Trophoblast cell (in vitro differentiated cells and primary cell): ENCODE measurements at regions not wholly inside any gene's neighbourhood (a gene's known extent, or its start where the extent isn't known, plus 50 kb on each side); places are given as distances from the start of the nearest gene placed in this dataset.

Experiments used
- DNase-seq, 2 donors: peaks; one replicate each; pipeline ENCODE4 v3.0.0-alpha.2; 2016
- H2AFZ ChIP-seq: 2 replicates; pipeline ENCODE4 v1.6.1; 2013; ENCODE audit warnings: low read length, moderate library complexity, mild to moderate bottlenecking; ENCODE audit not compliant: insufficient read depth, poor library complexity
- H2AK5ac ChIP-seq: 2 replicates; pipeline ENCODE4 v1.6.1; 2013; ENCODE audit warnings: mild to moderate bottlenecking, low read length
- H2BK120ac ChIP-seq: 2 replicates; pipeline ENCODE4 v1.6.1; 2013; ENCODE audit warnings: low read length, mild to moderate bottlenecking, moderate library complexity; ENCODE audit not compliant: insufficient read depth, poor library complexity
- H2BK12ac ChIP-seq: 2 replicates; pipeline ENCODE4 v1.6.1; 2013; ENCODE audit warnings: mild to moderate bottlenecking, low read length, moderate library complexity
- H2BK5ac ChIP-seq: 2 replicates; pipeline ENCODE4 v1.6.1; 2013; ENCODE audit warnings: low read length, low read depth, moderate library complexity, mild to moderate bottlenecking; ENCODE audit not compliant: poor library complexity
- H3K14ac ChIP-seq: 2 replicates; pipeline ENCODE4 v1.6.1; 2013; ENCODE audit warnings: mild to moderate bottlenecking, low read length
- H3K18ac ChIP-seq: 2 replicates; pipeline ENCODE4 v1.6.1; 2013; ENCODE audit warnings: mild to moderate bottlenecking, low read length
- H3K23ac ChIP-seq: 2 replicates; pipeline ENCODE4 v1.6.1; 2013; ENCODE audit warnings: low read length
- H3K27ac ChIP-seq: 2 replicates; pipeline ENCODE4 v1.5.1; 2013; ENCODE audit warnings: low read depth, mild to moderate bottlenecking, inconsistent platforms, low read length, moderate library complexity
- H3K27me3 ChIP-seq: 2 replicates; pipeline ENCODE4 v1.6.1; 2013; ENCODE audit warnings: inconsistent platforms, mild to moderate bottlenecking, low read length, moderate library complexity; ENCODE audit not compliant: insufficient read depth
- H3K36me3 ChIP-seq, 2 experiments: 1 replicate in 1 of 2; 2 replicates in 1 of 2; pipeline ENCODE4 v1.6.1; 2013; ENCODE audit warnings: low read length in 2 of 2, mild to moderate bottlenecking in 2 of 2, moderate library complexity in 1 of 2; ENCODE audit not compliant: insufficient read depth in 2 of 2, control insufficient read depth in 1 of 2
- H3K4ac ChIP-seq: 2 replicates; pipeline ENCODE4 v1.6.1; 2013; ENCODE audit warnings: low read depth, mild to moderate bottlenecking, low read length, moderate library complexity
- H3K4me1 ChIP-seq, 2 experiments: 1 replicate in 1 of 2; 2 replicates in 1 of 2; pipeline ENCODE4 v1.6.1; 2013; ENCODE audit warnings: low read length in 2 of 2, mild to moderate bottlenecking in 2 of 2, moderate library complexity in 1 of 2; ENCODE audit not compliant: insufficient read depth in 2 of 2, control insufficient read depth in 1 of 2
- H3K4me2 ChIP-seq: 2 replicates; pipeline ENCODE4 v1.6.1; 2013; ENCODE audit warnings: inconsistent platforms, mild to moderate bottlenecking, low read length, moderate library complexity
- H3K4me3 ChIP-seq: 2 replicates; pipeline ENCODE4 v1.5.1; 2013; ENCODE audit warnings: mild to moderate bottlenecking, low read depth, low read length, inconsistent platforms
- H3K79me1 ChIP-seq: one replicate; pipeline ENCODE4 v1.6.1; 2013; ENCODE audit warnings: low read length
- H3K79me2 ChIP-seq: 2 replicates; pipeline ENCODE4 v1.6.1; 2013; ENCODE audit warnings: low read length, mild to moderate bottlenecking; ENCODE audit not compliant: control insufficient read depth, insufficient read depth, poor library complexity
- H3K9ac ChIP-seq: 2 replicates; pipeline ENCODE4 v1.6.1; 2013; ENCODE audit warnings: mild to moderate bottlenecking, low read length
- H3K9me3 ChIP-seq: 2 replicates; pipeline ENCODE4 v1.6.1; 2013; ENCODE audit warnings: low read depth, mild to moderate bottlenecking, control low read depth, inconsistent platforms, low read length; ENCODE audit not compliant: insufficient read depth
- H4K12ac ChIP-seq: 2 replicates; pipeline ENCODE4 v1.6.1; 2013; ENCODE audit warnings: low read depth, mild to moderate bottlenecking, low read length, moderate library complexity
- H4K8ac ChIP-seq: 2 replicates; pipeline ENCODE4 v1.6.1; 2013; ENCODE audit warnings: low read depth, mild to moderate bottlenecking, low read length, moderate library complexity
- H4K91ac ChIP-seq: one replicate; pipeline ENCODE4 v1.6.1; 2013; ENCODE audit warnings: low read depth, mild to moderate bottlenecking, low read length, moderate library complexity
- WGBS: extraction: QIAGEN DNeasy Blood & Tissue Kit; methylation state at CpG from one replicate; pipeline ENCODE4 v1.1.7; 2013; ENCODE audit warnings: missing lambda C conversion rate; ENCODE audit not compliant: insufficient read length, insufficient coverage; ENCODE audit errors: extremely low coverage; 5-methylcytosine and 5-hydroxymethylcytosine counted together

- Histone ChIP-seq H4K91ac (no peak overlapping the region), H2BK12ac (no peak overlapping the region), H4K12ac (no peak overlapping the region), H3K4me2 (no peak overlapping the region), H3K27ac (no peak overlapping the region), H2BK120ac (no peak overlapping the region), H3K79me1 (no peaks in the 10 kb centered on the region), H3K9ac (no peak overlapping the region), H2AFZ (no peak overlapping the region), H3K27me3 (no peaks in the 10 kb centered on the region), H2AK5ac (no peak overlapping the region), H2BK5ac (no peak overlapping the region), H4K8ac (no peak overlapping the region), H3K4ac (no peak overlapping the region), H3K23ac (no peak overlapping the region), H3K9me3 (no peaks in the 10 kb centered on the region), H3K18ac (no peak overlapping the region), H3K79me2 (no peaks in the 10 kb centered on the region), H3K36me3 (no peaks in the 10 kb centered on the region), H3K4me1 (no peaks in the 10 kb centered on the region), H3K4me3 (no peak overlapping the region), H3K14ac (no peak overlapping the region)
- peak; percentile 59 to 62 for DNase-seq
- 100% methylated on average over 3 of the region's 3 CpGs for WGBS
Measured at GRCh38 chr1:214990619-214991018, 91.9 kb upstream of the KCNK2 start.

DNA sequence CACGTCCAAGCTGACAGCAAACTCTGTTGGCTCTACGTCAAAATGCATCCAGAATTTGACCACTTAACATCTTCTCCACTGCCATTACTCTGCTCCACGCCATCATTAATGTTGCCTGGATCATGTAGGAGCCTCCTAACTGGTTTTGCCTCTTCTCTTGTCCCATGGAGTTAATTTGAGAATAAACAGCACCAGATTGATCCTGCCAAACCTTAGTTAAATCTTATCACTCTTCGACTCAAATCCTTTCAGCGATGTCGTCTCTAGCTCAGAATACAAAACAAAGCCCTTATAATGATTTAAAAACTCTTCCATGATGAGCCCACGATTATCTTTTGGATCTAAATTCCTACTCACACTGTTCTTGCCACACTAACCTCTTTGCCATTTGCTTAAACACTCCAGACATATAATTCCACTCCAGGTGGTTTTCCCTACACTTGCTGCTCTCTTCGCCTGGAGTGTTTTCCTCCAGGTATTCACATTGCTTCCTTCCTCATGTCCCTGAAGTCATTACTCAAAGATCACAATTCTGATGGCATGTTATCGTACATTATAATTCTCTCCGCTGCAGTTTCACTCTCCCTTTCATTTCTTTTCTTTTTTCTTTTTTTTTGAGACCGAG, 90.7 kb upstream of the KCNK2 start:
- Histone ChIP-seq H2AK5ac (no peak overlapping the region), H3K4me3 (no peak overlapping the region), H2BK12ac (no peak overlapping the region), H3K79me1 (no peaks in the 10 kb centered on the region), H3K18ac (no peak overlapping the region), H2AFZ (no peak overlapping the region), H3K9ac (no peak overlapping the region), H4K12ac (no peak overlapping the region), H3K36me3 (no peaks in the 10 kb centered on the region), H3K14ac (no peak overlapping the region), H4K91ac (no peak overlapping the region), H4K8ac (no peak overlapping the region), H2BK5ac (no peak overlapping the region), H3K4me1 (no peaks in the 10 kb centered on the region), H3K23ac (no peak overlapping the region), H3K27ac (no peak overlapping the region), H3K4me2 (no peak overlapping the region), H2BK120ac (no peak overlapping the region), H3K4ac (no peak overlapping the region), H3K9me3 (no peaks in the 10 kb centered on the region), H3K79me2 (no peaks in the 10 kb centered on the region), H3K27me3 (no peaks in the 10 kb centered on the region)
- peak; percentile 52 to 83 for DNase-seq
- no CpG with 5 or more reads among the region's 11 CpGs for WGBS

GRCh38 chr1:214993419-214993818, 89.1 kb upstream of the KCNK2 start:
- Histone ChIP-seq H2BK120ac (no peak overlapping the region), H3K18ac (no peak overlapping the region)
- DNase-seq, result no peak

GRCh38 chr1:214997685-214998084, 84.9 kb upstream of the KCNK2 start:
- H4K91ac ChIP-seq, result no peak overlapping the region
- H3K4me3 ChIP-seq, result no peak overlapping the region
- no peak overlapping the region for H2AK5ac ChIP-seq
- no peak overlapping the region for H2BK5ac ChIP-seq
- no peak overlapping the region for H2AFZ ChIP-seq
- H2BK12ac ChIP-seq, result no peak overlapping the region
- no peak overlapping the region for H3K14ac ChIP-seq
- no peaks in the 10 kb centered on the region for H3K79me2 ChIP-seq
- no peak overlapping the region for H4K8ac ChIP-seq
- no peaks in the 10 kb centered on the region for H3K4me1 ChIP-seq
- no CpG with 5 or more reads among the region's 3 CpGs for WGBS
- no peaks in the 10 kb centered on the region for H3K9me3 ChIP-seq
- no peak overlapping the region for H3K27ac ChIP-seq
- no peak overlapping the region for H3K23ac ChIP-seq
- no peak overlapping the region for H3K4me2 ChIP-seq
- H2BK120ac ChIP-seq, result no peak overlapping the region
- no peak for DNase-seq
- H3K27me3 ChIP-seq, result no peaks in the 10 kb centered on the region
- H3K9ac ChIP-seq, result no peak overlapping the region
- no peak overlapping the region for H4K12ac ChIP-seq
- no peak overlapping the region for H3K18ac ChIP-seq
- no peaks in the 10 kb centered on the region for H3K79me1 ChIP-seq
- no peak overlapping the region for H3K4ac ChIP-seq
- H3K36me3 ChIP-seq, result no peaks in the 10 kb centered on the region

More at GRCh38 chr1:214993419-214993818, 89.1 kb upstream of the KCNK2 start:
- Histone ChIP-seq H3K4ac (no peak overlapping the region), H2AFZ (no peak overlapping the region), H2AK5ac (no peak overlapping the region), H3K79me2 (no peaks in the 10 kb centered on the region), H4K12ac (no peak overlapping the region), H3K4me2 (no peak overlapping the region), H3K4me1 (no peaks in the 10 kb centered on the region), H2BK5ac (no peak overlapping the region), H3K4me3 (no peak overlapping the region), H2BK12ac (no peak overlapping the region), H3K27ac (no peak overlapping the region), H3K27me3 (no peaks in the 10 kb centered on the region), H4K8ac (no peak overlapping the region), H3K36me3 (no peaks in the 10 kb centered on the region), H3K23ac (no peak overlapping the region), H3K9ac (no peak overlapping the region), H3K79me1 (no peaks in the 10 kb centered on the region), H3K9me3 (no peaks in the 10 kb centered on the region), H4K91ac (no peak overlapping the region), H3K14ac (no peak overlapping the region)
